ENCODE measurements at regions not wholly inside any gene's neighbourhood (a gene's known extent, or its start where the extent isn't known, plus 50 kb on each side); places are given as distances from the start of the nearest gene placed in this dataset.

GRCh38 chr10:6957851-6958250 lies 377.8 kb upstream of the PRKCQ start:
- ATAC-seq (no peak), DNase-seq (ENCODE audit: low spot score) (no peak)
- Mint-ChIP-seq H3K9me3 (no peaks in the 10 kb centered on the region), H3K27me3 (ENCODE audit: insufficient read depth, low read depth, poor library complexity) (peaks cover 4% of the 10 kb centered on the region), H3K4me3 (no peak overlapping the region), H3K4me1 (peaks cover 7% of the 10 kb centered on the region; the same call in 2 of the 3 replicates), H3K36me3 (ENCODE audit: low read depth) (no peaks in the 10 kb centered on the region), H3K27ac (no peak overlapping the region)
- H3K27me3 ChIP-seq (ENCODE audit: insufficient read depth), result no peaks in the 10 kb centered on the region
- no peak overlapping the region for H3K4me3 ChIP-seq
- no peak overlapping the region for H3K27ac ChIP-seq (ENCODE audit: low read depth)
- H3K4me2 ChIP-seq, result no peak overlapping the region
- H3F3A ChIP-seq (replicated peaks; ENCODE audit: low read depth), result no peaks in the 10 kb centered on the region
- peaks cover 4% of the 10 kb centered on the region; the same call in 1 of the 2 replicates for H3K9me2 ChIP-seq (ENCODE audit: insufficient read depth)
- 0 out of 2 replicates have a peak overlapping the region, but pooled peaks have one; percentile 14 for H2AFZ ChIP-seq
- H3K79me2 ChIP-seq (replicated peaks; ENCODE audit: insufficient read depth), result no peaks in the 10 kb centered on the region
- H3K4me1 ChIP-seq (ENCODE audit: insufficient read depth), result peaks cover 4% of the 10 kb centered on the region; the same call in 1 of the 2 replicates
- TF ChIP-seq NANOG (IDR thresholded peaks at IDR 0.05; ENCODE audit: borderline replicate concordance), result no peak
- no peak for TF ChIP-seq REST (IDR thresholded peaks at IDR 0.05; ENCODE audit: unreplicated experiment)
- no peak for TF ChIP-seq EZH2phosphoT487 (IDR thresholded peaks at IDR 0.05; ENCODE audit: unreplicated experiment)
- no peak for TF ChIP-seq ZNF114 (CRISPR knock-in tag; IDR thresholded peaks at IDR 0.05)
- no peak for TF ChIP-seq CREB1 (CRISPR knock-in tag; IDR thresholded peaks at IDR 0.05; ENCODE audit: low read depth)
- no peak for TF ChIP-seq ZNF462 (CRISPR knock-in tag; IDR thresholded peaks at IDR 0.05)
- TF ChIP-seq ZNF331 (CRISPR knock-in tag; IDR thresholded peaks at IDR 0.05; ENCODE audit: low read depth), result no peak
- TF ChIP-seq, protein P1, sequence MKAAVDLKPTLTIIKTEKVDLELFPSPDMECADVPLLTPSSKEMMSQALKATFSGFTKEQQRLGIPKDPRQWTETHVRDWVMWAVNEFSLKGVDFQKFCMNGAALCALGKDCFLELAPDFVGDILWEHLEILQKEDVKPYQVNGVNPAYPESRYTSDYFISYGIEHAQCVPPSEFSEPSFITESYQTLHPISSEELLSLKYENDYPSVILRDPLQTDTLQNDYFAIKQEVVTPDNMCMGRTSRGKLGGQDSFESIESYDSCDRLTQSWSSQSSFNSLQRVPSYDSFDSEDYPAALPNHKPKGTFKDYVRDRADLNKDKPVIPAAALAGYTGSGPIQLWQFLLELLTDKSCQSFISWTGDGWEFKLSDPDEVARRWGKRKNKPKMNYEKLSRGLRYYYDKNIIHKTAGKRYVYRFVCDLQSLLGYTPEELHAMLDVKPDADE (IDR thresholded peaks at IDR 0.05), result no peak
- TF ChIP-seq EZH2 (IDR thresholded peaks at IDR 0.05; ENCODE audit: low read depth, unreplicated experiment), result no peak
- H3K36me3 ChIP-seq (ENCODE audit: insufficient read depth), result no peaks in the 10 kb centered on the region
- H4K20me1 ChIP-seq (replicated peaks; ENCODE audit: insufficient read depth), result no peaks in the 10 kb centered on the region
